CD1c-positive myeloid dendritic cell (primary cell): ENCODE measurements at regions not wholly inside any gene's neighbourhood (a gene's known extent, or its start where the extent isn't known, plus 50 kb on each side); places are given as distances from the start of the nearest gene placed in this dataset.
"Not testable (repeated sequence)": the region's sequence is repeated elsewhere in the genome, so short reads cannot be mapped to it uniquely, and the experiment has no call there.

Source experiments
- DNase-seq: peaks from one replicate; pipeline ENCODE4 v3.0.0-alpha.2; 2016; ENCODE audit errors: extremely low spot score

- no peak for DNase-seq
These were observed 266.9 kb downstream of the KTN1 start for GRCh38 chr14:55846826-55847446.

- no peak for DNase-seq
These were observed 267.8 kb downstream of the KTN1 start for GRCh38 chr14:55847766-55848165.

GRCh38 chr14:55848964-55849363 lies 269.0 kb downstream of the KTN1 start:
- DNase-seq = no peak

GRCh38 chr14:55849833-55850232 lies 268.4 kb upstream of the PELI2 start:
- DNase-seq = no peak

GRCh38 chr14:55850825-55851241 lies 267.4 kb upstream of the PELI2 start:
- DNase-seq = no peak

- no peak for DNase-seq
These were observed 266.9 kb upstream of the PELI2 start for GRCh38 chr14:55851301-55851700.

- DNase-seq = no peak
These were observed 266.2 kb upstream of the PELI2 start for GRCh38 chr14:55851961-55852360.

- no peak for DNase-seq
These were observed 262.5 kb upstream of the PELI2 start for GRCh38 chr14:55855751-55856150.

- DNase-seq = no peak
These were observed 259.6 kb upstream of the PELI2 start for GRCh38 chr14:55858604-55859003.

GRCh38 chr14:55861561-55861960 lies 256.6 kb upstream of the PELI2 start:
- DNase-seq = not testable (repeated sequence)

GRCh38 chr14:55864890-55865655 lies 253.1 kb upstream of the PELI2 start:
- no peak for DNase-seq

GRCh38 chr14:55867311-55867710 lies 250.9 kb upstream of the PELI2 start:
- DNase-seq = peak; percentile 29

GRCh38 chr14:55867719-55868118 lies 250.5 kb upstream of the PELI2 start:
- DNase-seq = no peak

- DNase-seq = no peak
These were observed 248.7 kb upstream of the PELI2 start for GRCh38 chr14:55869397-55870049.

- DNase-seq = no peak
These were observed 245.0 kb upstream of the PELI2 start for GRCh38 chr14:55873169-55873568.

- DNase-seq = no peak
These were observed 243.4 kb upstream of the PELI2 start for GRCh38 chr14:55874785-55875184.

- no peak for DNase-seq
These were observed 240.3 kb upstream of the PELI2 start for GRCh38 chr14:55877942-55878341.

GRCh38 chr14:55881577-55882241 lies 236.5 kb upstream of the PELI2 start:
- no peak for DNase-seq

- no peak for DNase-seq
These were observed 233.4 kb upstream of the PELI2 start for GRCh38 chr14:55884819-55885218.

GRCh38 chr14:55889124-55889523 lies 229.1 kb upstream of the PELI2 start:
- DNase-seq = no peak

- no peak for DNase-seq
These were observed 226.5 kb upstream of the PELI2 start for GRCh38 chr14:55891692-55892091.

GRCh38 chr14:55892906-55893305 lies 225.3 kb upstream of the PELI2 start:
- DNase-seq = no peak
